ENCODE measurements at regions not wholly inside any gene's neighbourhood (a gene's known extent, or its start where the extent isn't known, plus 50 kb on each side); places are given as distances from the start of the nearest gene placed in this dataset.

- TF ChIP-seq SMC3 (conservative IDR thresholded peaks at IDR 0.05; ENCODE audit: poor library complexity) = no peak
- TF ChIP-seq, protein P1, sequence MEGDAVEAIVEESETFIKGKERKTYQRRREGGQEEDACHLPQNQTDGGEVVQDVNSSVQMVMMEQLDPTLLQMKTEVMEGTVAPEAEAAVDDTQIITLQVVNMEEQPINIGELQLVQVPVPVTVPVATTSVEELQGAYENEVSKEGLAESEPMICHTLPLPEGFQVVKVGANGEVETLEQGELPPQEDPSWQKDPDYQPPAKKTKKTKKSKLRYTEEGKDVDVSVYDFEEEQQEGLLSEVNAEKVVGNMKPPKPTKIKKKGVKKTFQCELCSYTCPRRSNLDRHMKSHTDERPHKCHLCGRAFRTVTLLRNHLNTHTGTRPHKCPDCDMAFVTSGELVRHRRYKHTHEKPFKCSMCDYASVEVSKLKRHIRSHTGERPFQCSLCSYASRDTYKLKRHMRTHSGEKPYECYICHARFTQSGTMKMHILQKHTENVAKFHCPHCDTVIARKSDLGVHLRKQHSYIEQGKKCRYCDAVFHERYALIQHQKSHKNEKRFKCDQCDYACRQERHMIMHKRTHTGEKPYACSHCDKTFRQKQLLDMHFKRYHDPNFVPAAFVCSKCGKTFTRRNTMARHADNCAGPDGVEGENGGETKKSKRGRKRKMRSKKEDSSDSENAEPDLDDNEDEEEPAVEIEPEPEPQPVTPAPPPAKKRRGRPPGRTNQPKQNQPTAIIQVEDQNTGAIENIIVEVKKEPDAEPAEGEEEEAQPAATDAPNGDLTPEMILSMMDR (IDR thresholded peaks at IDR 0.05; ENCODE audit: poor library complexity, severe bottlenecking) = no peak
- no peak for TF ChIP-seq EP300 (conservative IDR thresholded peaks at IDR 0.05; ENCODE audit: poor library complexity, severe bottlenecking)
- TF ChIP-seq POLR2AphosphoS5 (IDR thresholded peaks at IDR 0.05) = no peak
- TF ChIP-seq EZH2 (IDR thresholded peaks at IDR 0.05; ENCODE audit: borderline replicate concordance, insufficient read depth, low read length, poor library complexity, severe bottlenecking) = no peak
- TF ChIP-seq, protein P2, sequence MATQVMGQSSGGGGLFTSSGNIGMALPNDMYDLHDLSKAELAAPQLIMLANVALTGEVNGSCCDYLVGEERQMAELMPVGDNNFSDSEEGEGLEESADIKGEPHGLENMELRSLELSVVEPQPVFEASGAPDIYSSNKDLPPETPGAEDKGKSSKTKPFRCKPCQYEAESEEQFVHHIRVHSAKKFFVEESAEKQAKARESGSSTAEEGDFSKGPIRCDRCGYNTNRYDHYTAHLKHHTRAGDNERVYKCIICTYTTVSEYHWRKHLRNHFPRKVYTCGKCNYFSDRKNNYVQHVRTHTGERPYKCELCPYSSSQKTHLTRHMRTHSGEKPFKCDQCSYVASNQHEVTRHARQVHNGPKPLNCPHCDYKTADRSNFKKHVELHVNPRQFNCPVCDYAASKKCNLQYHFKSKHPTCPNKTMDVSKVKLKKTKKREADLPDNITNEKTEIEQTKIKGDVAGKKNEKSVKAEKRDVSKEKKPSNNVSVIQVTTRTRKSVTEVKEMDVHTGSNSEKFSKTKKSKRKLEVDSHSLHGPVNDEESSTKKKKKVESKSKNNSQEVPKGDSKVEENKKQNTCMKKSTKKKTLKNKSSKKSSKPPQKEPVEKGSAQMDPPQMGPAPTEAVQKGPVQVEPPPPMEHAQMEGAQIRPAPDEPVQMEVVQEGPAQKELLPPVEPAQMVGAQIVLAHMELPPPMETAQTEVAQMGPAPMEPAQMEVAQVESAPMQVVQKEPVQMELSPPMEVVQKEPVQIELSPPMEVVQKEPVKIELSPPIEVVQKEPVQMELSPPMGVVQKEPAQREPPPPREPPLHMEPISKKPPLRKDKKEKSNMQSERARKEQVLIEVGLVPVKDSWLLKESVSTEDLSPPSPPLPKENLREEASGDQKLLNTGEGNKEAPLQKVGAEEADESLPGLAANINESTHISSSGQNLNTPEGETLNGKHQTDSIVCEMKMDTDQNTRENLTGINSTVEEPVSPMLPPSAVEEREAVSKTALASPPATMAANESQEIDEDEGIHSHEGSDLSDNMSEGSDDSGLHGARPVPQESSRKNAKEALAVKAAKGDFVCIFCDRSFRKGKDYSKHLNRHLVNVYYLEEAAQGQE (IDR thresholded peaks at IDR 0.05; ENCODE audit: borderline replicate concordance) = no peak
- TF ChIP-seq RAD21 (conservative IDR thresholded peaks at IDR 0.05) = no peak
- TF ChIP-seq TAF1 (IDR thresholded peaks at IDR 0.05; ENCODE audit: low read depth) = no peak
These were observed 183.3 kb upstream of the PCSK5 start for GRCh38 chr9:75707191-75707590.
